ENCODE measurements at regions not wholly inside any gene's neighbourhood (a gene's known extent, or its start where the extent isn't known, plus 50 kb on each side); places are given as distances from the start of the nearest gene placed in this dataset.

DNA sequence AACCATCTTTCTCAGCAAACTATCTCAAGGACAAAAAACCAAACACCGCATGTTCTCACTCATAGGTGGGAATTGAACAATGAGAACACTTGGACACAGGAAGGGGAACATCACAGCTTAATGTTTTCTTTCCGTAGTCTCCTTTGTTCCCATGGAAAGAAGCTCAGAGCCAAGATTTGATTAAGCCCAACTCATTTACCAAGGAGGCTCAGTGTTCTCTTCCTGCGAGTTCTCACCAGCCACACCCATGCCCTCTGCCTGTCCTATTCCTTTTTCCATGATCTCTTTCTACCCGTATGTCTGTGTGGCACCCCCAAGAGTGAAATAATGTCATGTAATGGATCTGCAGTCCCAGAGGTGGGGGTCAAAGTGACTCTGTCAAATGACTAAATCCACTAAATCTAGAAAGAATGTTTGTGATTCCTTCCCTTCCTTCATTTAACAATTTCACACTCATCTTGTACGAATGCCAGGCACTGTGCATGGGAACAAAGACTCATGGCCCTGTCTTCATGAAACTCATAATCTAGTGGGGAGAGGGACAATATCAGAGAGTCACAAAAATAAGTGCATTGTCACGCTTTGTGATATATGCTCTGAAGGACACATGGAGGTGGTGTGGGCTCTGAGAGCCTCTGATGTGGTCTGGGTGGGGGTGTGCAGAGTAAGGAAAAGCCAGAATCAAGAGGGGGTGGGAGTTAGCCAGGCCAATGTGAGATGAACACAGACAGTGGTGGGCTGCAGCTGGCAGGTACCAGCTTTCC, 292.1 kb downstream of the CDC5L start:
- no peak for TF ChIP-seq POLR2A (IDR thresholded peaks at IDR 0.05)
- TF ChIP-seq, protein P1, sequence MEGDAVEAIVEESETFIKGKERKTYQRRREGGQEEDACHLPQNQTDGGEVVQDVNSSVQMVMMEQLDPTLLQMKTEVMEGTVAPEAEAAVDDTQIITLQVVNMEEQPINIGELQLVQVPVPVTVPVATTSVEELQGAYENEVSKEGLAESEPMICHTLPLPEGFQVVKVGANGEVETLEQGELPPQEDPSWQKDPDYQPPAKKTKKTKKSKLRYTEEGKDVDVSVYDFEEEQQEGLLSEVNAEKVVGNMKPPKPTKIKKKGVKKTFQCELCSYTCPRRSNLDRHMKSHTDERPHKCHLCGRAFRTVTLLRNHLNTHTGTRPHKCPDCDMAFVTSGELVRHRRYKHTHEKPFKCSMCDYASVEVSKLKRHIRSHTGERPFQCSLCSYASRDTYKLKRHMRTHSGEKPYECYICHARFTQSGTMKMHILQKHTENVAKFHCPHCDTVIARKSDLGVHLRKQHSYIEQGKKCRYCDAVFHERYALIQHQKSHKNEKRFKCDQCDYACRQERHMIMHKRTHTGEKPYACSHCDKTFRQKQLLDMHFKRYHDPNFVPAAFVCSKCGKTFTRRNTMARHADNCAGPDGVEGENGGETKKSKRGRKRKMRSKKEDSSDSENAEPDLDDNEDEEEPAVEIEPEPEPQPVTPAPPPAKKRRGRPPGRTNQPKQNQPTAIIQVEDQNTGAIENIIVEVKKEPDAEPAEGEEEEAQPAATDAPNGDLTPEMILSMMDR (IDR thresholded peaks at IDR 0.05 in 8 of 11, conservative IDR thresholded peaks at IDR 0.05 in 3 of 11) = no peak
- no peak for TF ChIP-seq POLR2AphosphoS5 (IDR thresholded peaks at IDR 0.05)
